Activated gamma-delta T cell treated with anti-CD3 and anti-CD28 coated beads, Interleukin-2, amount 50 U/mL, for 16 hours (primary cell): ENCODE measurements at regions not wholly inside any gene's neighbourhood (a gene's known extent, or its start where the extent isn't known, plus 50 kb on each side); places are given as distances from the start of the nearest gene placed in this dataset.
"Not testable (repeated sequence)": the region's sequence is repeated elsewhere in the genome, so short reads cannot be mapped to it uniquely, and the experiment has no call there.

Experiments
- DNase-seq: peaks from one replicate; pipeline ENCODE4 v3.0.0-alpha.2; 2020; ENCODE audit warnings: low read depth

- DNase-seq = no peak
These were observed 154.6 kb upstream of the ZNF608 start for GRCh38 chr5:124901081-124901480.

GRCh38 chr5:124902097-124902821 lies 155.8 kb upstream of the ZNF608 start:
- DNase-seq = no peak

GRCh38 chr5:124905256-124906130 lies 159.1 kb upstream of the ZNF608 start:
- no peak for DNase-seq

- DNase-seq = no peak
These were observed 160.1 kb upstream of the ZNF608 start for GRCh38 chr5:124906339-124907097.

- no peak for DNase-seq
These were observed 160.7 kb upstream of the ZNF608 start for GRCh38 chr5:124907098-124907644.

- DNase-seq = no peak
These were observed 162.4 kb upstream of the ZNF608 start for GRCh38 chr5:124908581-124909451.

- no peak for DNase-seq
These were observed 163.3 kb upstream of the ZNF608 start for GRCh38 chr5:124909734-124910133.

GRCh38 chr5:124910354-124911016 lies 164.0 kb upstream of the ZNF608 start:
- DNase-seq = no peak

- DNase-seq = no peak
These were observed 166.3 kb upstream of the ZNF608 start for GRCh38 chr5:124912638-124913328.

GRCh38 chr5:124913329-124913653 lies 166.9 kb upstream of the ZNF608 start:
- no peak for DNase-seq

- DNase-seq = not testable (repeated sequence)
These were observed 169.9 kb upstream of the ZNF608 start for GRCh38 chr5:124916313-124916712.

- DNase-seq = no peak
These were observed 172.2 kb upstream of the ZNF608 start for GRCh38 chr5:124918618-124919017.

- no peak for DNase-seq
These were observed 172.6 kb upstream of the ZNF608 start for GRCh38 chr5:124919076-124919475.

- DNase-seq = no peak
These were observed 173.5 kb upstream of the ZNF608 start for GRCh38 chr5:124919747-124920525.

- DNase-seq = no peak
These were observed 174.6 kb upstream of the ZNF608 start for GRCh38 chr5:124920909-124921666.

- DNase-seq = no peak
These were observed 175.3 kb upstream of the ZNF608 start for GRCh38 chr5:124921694-124922093.

- DNase-seq = no peak
These were observed 176.0 kb upstream of the ZNF608 start for GRCh38 chr5:124922255-124922975.

GRCh38 chr5:124923131-124923530 lies 176.7 kb upstream of the ZNF608 start:
- no peak for DNase-seq
